ENCODE measurements at regions not wholly inside any gene's neighbourhood (a gene's known extent, or its start where the extent isn't known, plus 50 kb on each side); places are given as distances from the start of the nearest gene placed in this dataset.

DNA sequence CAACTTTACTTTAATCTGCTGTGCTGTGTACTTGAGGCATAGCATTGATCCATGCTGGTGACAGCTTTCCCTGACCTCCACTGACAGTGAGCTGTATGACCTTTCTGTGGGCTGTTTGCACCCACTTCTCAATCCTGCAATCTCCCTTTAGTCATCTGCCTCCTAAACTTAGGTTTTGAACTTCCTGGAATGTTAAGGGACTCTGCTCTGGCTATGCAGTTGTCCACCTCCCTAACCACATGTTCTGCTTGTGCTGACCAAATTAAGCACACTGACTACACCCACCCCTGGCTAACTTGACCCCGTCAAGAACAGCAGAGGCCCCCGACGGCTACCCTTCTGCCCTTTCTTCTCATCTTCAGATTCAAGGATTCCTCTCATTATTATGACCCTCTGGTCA lies 89.1 kb upstream of the NTM start:
- Histone ChIP-seq H3K9me3 (no peaks in the 10 kb centered on the region), H3K27ac (no peak overlapping the region), H3K4me1 (no peaks in the 10 kb centered on the region), H3K36me3 (no peaks in the 10 kb centered on the region), H3K27me3 (no peaks in the 10 kb centered on the region), H3K4me3 (no peak overlapping the region)
- TF ChIP-seq, protein P1, sequence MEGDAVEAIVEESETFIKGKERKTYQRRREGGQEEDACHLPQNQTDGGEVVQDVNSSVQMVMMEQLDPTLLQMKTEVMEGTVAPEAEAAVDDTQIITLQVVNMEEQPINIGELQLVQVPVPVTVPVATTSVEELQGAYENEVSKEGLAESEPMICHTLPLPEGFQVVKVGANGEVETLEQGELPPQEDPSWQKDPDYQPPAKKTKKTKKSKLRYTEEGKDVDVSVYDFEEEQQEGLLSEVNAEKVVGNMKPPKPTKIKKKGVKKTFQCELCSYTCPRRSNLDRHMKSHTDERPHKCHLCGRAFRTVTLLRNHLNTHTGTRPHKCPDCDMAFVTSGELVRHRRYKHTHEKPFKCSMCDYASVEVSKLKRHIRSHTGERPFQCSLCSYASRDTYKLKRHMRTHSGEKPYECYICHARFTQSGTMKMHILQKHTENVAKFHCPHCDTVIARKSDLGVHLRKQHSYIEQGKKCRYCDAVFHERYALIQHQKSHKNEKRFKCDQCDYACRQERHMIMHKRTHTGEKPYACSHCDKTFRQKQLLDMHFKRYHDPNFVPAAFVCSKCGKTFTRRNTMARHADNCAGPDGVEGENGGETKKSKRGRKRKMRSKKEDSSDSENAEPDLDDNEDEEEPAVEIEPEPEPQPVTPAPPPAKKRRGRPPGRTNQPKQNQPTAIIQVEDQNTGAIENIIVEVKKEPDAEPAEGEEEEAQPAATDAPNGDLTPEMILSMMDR (IDR thresholded peaks at IDR 0.05) = no peak
- DNase-seq (ENCODE audit: low spot score) = no peak

GRCh38 chr11:131284041-131284440 lies 86.4 kb upstream of the NTM start:
- no peak for DNase-seq (ENCODE audit: low spot score)
- H3K27ac ChIP-seq = no peak overlapping the region
- H3K9me3 ChIP-seq = no peaks in the 10 kb centered on the region
- no peaks in the 10 kb centered on the region for H3K4me1 ChIP-seq
- H3K36me3 ChIP-seq = no peaks in the 10 kb centered on the region
- H3K4me3 ChIP-seq = no peak overlapping the region
- TF ChIP-seq, protein P1 (IDR thresholded peaks at IDR 0.05) = no peak
- no peaks in the 10 kb centered on the region for H3K27me3 ChIP-seq

- H3K4me3 ChIP-seq = no peak overlapping the region
- no peaks in the 10 kb centered on the region for H3K36me3 ChIP-seq
- no peaks in the 10 kb centered on the region for H3K4me1 ChIP-seq
- no peaks in the 10 kb centered on the region for H3K27me3 ChIP-seq
- no peaks in the 10 kb centered on the region for H3K9me3 ChIP-seq
- TF ChIP-seq, protein P1 (IDR thresholded peaks at IDR 0.05) = no peak
- H3K27ac ChIP-seq = no peak overlapping the region
- DNase-seq (ENCODE audit: low spot score) = no peak
Observed at GRCh38 chr11:131288521-131289091, 81.8 kb upstream of the NTM start.

DNA sequence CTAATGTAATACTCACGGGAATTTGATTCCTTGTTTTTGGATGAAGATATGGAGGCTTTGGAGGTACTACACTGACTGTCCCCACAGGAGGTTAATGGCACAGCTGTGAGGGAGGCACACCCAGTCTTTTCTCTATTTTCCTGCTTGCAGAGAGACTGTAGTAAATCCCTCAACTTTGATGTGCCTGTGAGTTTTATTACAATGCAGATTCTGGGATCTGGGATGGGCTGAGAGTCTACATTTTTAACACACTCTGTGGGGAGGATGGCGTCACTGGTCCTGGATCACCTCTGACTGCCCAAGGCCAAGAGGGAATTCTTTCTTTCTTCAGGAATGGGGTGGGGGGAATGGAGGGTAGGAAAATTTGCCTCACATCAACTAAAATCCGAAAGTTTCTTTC lies 80.2 kb upstream of the NTM start:
- no peak for DNase-seq (ENCODE audit: low spot score)
- no peaks in the 10 kb centered on the region for H3K27me3 ChIP-seq
- TF ChIP-seq, protein P1 (IDR thresholded peaks at IDR 0.05) = no peak
- no peaks in the 10 kb centered on the region for H3K4me1 ChIP-seq
- H3K36me3 ChIP-seq = no peaks in the 10 kb centered on the region
- no peak overlapping the region for H3K4me3 ChIP-seq
- H3K27ac ChIP-seq = no peak overlapping the region
- no peaks in the 10 kb centered on the region for H3K9me3 ChIP-seq

DNA sequence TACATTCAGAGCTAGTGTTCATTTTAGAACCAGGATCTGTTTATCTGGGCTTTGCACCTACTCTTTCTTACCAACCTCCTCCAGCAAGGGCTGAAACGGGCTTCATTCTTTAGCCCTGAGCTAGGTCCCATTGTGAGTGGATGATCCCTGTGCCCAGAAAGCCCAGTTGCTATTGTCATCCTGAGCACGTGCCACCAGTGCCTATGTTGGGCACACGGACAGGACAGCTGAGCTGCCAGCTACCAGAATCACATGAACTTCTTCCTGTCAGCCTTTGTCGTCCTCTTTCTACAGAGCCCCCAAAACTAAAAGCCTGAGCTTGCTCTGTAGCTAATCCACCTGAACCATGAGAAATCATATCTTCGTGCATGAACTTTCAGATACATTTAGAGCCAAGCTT lies 74.4 kb upstream of the NTM start:
- Histone ChIP-seq H3K36me3 (no peaks in the 10 kb centered on the region), H3K27me3 (no peaks in the 10 kb centered on the region), H3K4me3 (no peak overlapping the region), H3K4me1 (no peaks in the 10 kb centered on the region), H3K9me3 (no peaks in the 10 kb centered on the region), H3K27ac (no peak overlapping the region)
- TF ChIP-seq, protein P1 (IDR thresholded peaks at IDR 0.05) = no peak
- no peak for DNase-seq (ENCODE audit: low spot score)

GRCh38 chr11:131297441-131297840 lies 73.0 kb upstream of the NTM start:
- no peak for DNase-seq (ENCODE audit: low spot score)

More at GRCh38 chr11:131297441-131297840, 73.0 kb upstream of the NTM start:
- Histone ChIP-seq H3K4me1 (no peaks in the 10 kb centered on the region), H3K36me3 (no peaks in the 10 kb centered on the region), H3K27me3 (no peaks in the 10 kb centered on the region), H3K27ac (no peak overlapping the region), H3K9me3 (no peaks in the 10 kb centered on the region), H3K4me3 (no peak overlapping the region)
- TF ChIP-seq, protein P1 (IDR thresholded peaks at IDR 0.05) = no peak

All from right atrium auricular region (tissue), 2 donors.